ENCODE measurements at regions not wholly inside any gene's neighbourhood (a gene's known extent, or its start where the extent isn't known, plus 50 kb on each side); places are given as distances from the start of the nearest gene placed in this dataset.

GRCh38 chr2:58502931-58503330 is 261.8 kb upstream of the FANCL start:
- DNase-seq = no peak

GRCh38 chr2:58501371-58502160 is 260.4 kb upstream of the FANCL start:
- no peak for DNase-seq

GRCh38 chr2:58497168-58497567 is 256.0 kb upstream of the FANCL start:
- no peak for DNase-seq

- no peak for DNase-seq
Observed at GRCh38 chr2:58495806-58496205, 254.7 kb upstream of the FANCL start.

GRCh38 chr2:58494071-58494501 is 253.0 kb upstream of the FANCL start:
- no peak for DNase-seq

GRCh38 chr2:58484629-58485028 is 243.5 kb upstream of the FANCL start:
- no peak for DNase-seq

GRCh38 chr2:58484221-58484620 is 243.1 kb upstream of the FANCL start:
- DNase-seq = no peak

GRCh38 chr2:58483307-58483706 is 242.2 kb upstream of the FANCL start:
- DNase-seq = no peak

GRCh38 chr2:58481670-58482069 is 240.5 kb upstream of the FANCL start:
- no peak for DNase-seq

- DNase-seq = no peak
Observed at GRCh38 chr2:58480141-58480540, 239.0 kb upstream of the FANCL start.

GRCh38 chr2:58479535-58480140 is 238.5 kb upstream of the FANCL start:
- no peak for DNase-seq

- DNase-seq = no peak
Observed at GRCh38 chr2:58476556-58476955, 235.4 kb upstream of the FANCL start.

GRCh38 chr2:58475756-58476155 is 234.6 kb upstream of the FANCL start:
- no peak for DNase-seq

GRCh38 chr2:58473165-58473564 is 232.0 kb upstream of the FANCL start:
- no peak for DNase-seq

- peak; percentile 81 for DNase-seq
Observed at GRCh38 chr2:58466804-58467203, 225.7 kb upstream of the FANCL start.

- peak; percentile 71 for DNase-seq
Observed at GRCh38 chr2:58466021-58466420, 224.9 kb upstream of the FANCL start.

GRCh38 chr2:58460670-58461069 is 219.5 kb upstream of the FANCL start:
- DNase-seq = no peak

GRCh38 chr2:58449286-58450010 is 208.3 kb upstream of the FANCL start:
- peak; percentile 43 for DNase-seq

GRCh38 chr2:58448845-58449244 is 207.7 kb upstream of the FANCL start:
- DNase-seq = no peak

GRCh38 chr2:58448065-58448507 is 207.0 kb upstream of the FANCL start:
- peak; percentile 94 for DNase-seq

GRCh38 chr2:58447586-58447985 is 206.5 kb upstream of the FANCL start:
- no peak for DNase-seq

- no peak for DNase-seq
Observed at GRCh38 chr2:58441643-58442042, 200.5 kb upstream of the FANCL start.

GRCh38 chr2:58436872-58437271 is 195.7 kb upstream of the FANCL start:
- DNase-seq = no peak

GRCh38 chr2:58435246-58435645 is 194.1 kb upstream of the FANCL start:
- no peak for DNase-seq

Measured in OCI-M1 (cell line).